NCI-H2107 treated with DMSO at 0.1 percent for 48 hours (cell line): ENCODE measurements at regions not wholly inside any gene's neighbourhood (a gene's known extent, or its start where the extent isn't known, plus 50 kb on each side); places are given as distances from the start of the nearest gene placed in this dataset.

ENCODE experiments used
- DNase-seq: peaks from one replicate; lab custom pipeline; 2025; ENCODE audit not compliant: unreplicated experiment; lab: John Stamatoyannopoulos, UW

DNA sequence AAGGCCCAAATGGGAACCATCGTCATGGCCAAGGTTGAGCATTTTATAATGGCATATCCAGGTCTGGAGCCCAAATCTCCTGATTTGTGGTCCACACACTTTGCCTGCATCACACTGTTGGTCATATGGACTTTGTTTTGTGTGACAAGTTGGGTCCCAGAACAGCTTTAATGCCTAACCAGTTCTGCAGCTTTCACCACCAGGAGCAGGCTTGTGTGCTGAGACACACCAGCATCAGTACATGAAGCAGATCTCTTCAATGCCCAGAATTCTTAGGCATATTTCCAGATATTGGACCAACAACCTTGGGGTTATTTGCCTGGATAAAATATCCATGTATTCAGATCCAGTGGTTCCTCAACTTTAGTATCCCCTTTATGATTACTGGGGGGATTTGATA, 371.3 kb downstream of the FBXW7 start:
- DNase-seq, result no peak

DNA sequence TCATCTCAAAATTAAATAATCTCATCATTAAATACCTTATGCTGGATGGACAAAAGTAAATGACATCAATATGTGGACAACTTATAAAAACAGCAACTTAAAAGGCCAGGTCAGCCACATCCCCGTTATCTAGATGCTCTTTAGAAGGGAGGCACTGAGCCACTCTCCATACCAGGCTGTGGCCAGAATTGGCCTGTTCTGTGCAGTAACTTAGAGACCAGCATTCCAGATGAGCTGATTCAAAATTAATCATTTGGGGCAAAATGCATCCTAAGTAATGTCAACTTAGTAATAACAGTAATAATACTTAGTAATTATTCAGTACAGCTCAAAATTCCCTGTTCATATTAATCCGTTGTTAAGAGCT, 373.6 kb downstream of the FBXW7 start:
- DNase-seq, result no peak

DNA sequence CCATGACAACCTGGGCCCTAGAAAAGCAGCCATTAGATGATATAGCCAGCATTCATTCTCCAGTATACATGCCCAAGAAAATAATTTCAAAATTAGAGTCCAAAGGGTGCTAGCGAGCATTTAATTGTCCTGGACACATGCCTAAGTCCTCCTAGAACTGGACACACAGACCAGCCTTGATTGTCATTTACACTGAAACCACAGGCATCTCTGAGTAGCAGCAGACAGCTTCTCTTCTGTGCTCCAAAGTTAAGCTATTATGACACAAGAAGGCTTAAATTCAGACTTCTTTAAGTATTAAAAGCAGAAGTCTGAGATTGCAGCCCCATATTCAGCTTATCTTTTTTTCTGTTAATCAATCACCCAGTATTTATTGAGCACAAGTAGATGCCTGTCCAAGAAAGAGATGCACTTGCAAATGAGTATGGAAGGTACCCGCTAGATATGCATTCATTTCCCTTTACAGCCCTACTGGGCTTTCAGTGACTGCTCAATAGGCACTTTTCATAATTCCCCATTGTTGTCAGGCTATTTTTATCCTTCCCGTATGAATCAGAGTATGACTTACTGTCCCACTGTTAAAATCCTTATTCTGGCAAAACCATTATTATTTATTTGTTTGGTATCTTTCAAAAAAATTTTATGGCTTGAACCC, 374.1 kb downstream of the FBXW7 start:
- no peak for DNase-seq

DNA sequence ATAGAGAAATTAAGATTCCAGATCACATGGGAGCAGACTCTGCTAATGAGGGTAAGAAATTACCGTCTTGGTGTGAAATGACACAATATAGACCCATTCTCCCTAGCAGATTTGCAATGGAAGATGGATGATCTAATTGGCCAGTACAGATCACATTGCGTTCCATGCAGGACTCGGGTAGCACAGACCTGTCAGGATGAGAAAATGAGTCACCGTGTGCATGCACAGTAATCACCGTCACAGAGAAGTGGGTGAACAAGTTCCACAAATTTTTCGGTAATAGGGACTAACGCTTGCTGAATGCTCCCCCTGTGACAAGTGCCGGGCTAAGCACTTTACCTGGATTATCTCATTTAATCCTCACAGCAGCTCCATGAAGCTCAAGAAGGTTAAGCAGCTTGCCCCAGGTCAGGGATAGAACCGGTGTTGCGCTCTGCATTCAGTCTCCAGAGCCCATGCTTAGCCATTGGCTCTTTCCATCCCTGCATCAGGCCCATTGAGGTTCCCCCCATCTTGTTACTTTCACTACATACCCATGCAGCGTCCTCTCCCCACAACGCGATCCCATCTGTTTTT, 375.6 kb downstream of the FBXW7 start:
- DNase-seq, result no peak

DNA sequence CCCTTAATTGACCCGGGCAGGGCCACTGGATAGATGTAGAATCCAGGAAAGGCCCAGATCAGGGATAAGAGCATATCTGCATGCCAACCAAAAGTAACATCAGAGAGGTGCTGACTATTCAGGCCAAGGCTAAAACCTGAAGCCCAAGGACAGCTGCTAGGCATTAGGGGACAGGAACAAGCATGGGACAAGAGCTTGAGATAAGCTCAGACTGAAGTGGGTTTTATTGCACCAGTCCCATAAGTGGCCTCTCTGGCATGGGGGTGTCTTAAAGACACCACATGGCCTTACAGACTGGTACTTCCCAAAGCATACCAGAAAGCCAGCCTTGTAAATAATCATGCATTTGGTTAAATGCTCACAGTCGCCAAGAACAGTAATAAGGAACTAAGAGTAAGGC, 376.1 kb downstream of the FBXW7 start:
- DNase-seq, result no peak

DNA sequence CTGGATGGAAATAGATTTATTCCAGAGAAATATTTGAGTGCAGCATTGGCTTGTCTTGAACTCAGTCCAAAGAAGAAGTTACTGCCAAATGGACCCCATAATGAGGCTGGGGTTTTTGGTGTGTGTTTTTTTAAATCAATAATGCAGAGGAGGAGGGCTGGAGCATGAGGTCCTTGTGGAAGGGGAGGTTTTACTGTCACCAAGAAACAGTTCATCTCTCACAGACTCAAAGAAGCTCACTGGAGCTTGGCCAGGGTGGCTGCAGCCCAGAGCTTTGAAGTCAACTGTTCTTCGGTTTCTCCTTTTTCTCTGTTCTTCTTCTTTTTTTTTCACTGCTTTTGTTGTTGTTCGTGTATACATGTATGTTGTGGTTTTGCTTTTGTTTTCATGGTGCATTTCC, 377.7 kb downstream of the FBXW7 start:
- DNase-seq, result no peak

GRCh38 chr4:152157629-152158028, 378.3 kb downstream of the FBXW7 start:
- DNase-seq, result no peak

DNA sequence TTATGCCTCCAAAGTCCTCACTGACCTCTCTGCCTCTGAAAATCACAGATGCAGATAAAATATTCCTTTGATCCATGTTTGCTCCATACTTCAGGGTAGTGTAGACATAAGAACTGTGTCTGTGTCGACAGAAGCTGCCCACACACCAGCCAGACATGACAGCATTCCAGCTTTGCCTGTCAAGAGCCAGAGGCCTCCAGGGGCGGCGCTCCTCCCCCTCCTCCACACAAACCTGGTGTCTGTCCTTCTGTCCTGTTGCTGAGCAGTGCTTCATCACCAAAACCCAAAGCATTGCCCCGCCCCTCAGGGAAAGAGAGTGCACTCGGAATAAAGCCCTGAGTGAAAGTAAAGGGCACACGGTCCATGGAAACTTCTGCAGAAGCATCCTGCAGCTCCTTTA, 379.4 kb downstream of the FBXW7 start:
- no peak for DNase-seq

DNA sequence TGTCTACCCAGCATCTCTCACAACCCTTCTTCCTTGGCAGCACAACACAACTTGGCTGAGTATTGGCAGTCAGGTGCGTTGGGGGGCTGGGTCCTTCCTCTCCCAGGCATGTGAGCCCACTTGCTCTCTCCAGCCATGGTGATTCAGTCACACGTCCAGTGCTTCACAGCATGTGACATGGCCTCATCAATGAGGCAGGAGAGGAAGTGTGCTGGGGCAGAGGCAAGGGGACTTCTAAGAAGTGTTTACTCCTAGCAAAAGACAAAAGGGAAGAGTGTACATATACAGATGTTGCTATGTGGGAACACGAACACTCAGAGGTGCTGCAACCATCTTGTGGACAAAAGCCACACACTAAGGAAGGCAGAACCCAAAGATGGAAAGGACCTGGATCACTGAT, 380.8 kb downstream of the FBXW7 start:
- DNase-seq, result no peak

- DNase-seq, result no peak
Measured at GRCh38 chr4:152154433-152154832, 381.5 kb downstream of the FBXW7 start.

- no peak for DNase-seq
Measured at GRCh38 chr4:152153476-152154270, 382.2 kb downstream of the FBXW7 start.

- DNase-seq, result no peak
Measured at GRCh38 chr4:152150214-152150613, 385.7 kb downstream of the FBXW7 start.

- DNase-seq, result no peak
Measured at GRCh38 chr4:152149745-152150144, 386.1 kb downstream of the FBXW7 start.

DNA sequence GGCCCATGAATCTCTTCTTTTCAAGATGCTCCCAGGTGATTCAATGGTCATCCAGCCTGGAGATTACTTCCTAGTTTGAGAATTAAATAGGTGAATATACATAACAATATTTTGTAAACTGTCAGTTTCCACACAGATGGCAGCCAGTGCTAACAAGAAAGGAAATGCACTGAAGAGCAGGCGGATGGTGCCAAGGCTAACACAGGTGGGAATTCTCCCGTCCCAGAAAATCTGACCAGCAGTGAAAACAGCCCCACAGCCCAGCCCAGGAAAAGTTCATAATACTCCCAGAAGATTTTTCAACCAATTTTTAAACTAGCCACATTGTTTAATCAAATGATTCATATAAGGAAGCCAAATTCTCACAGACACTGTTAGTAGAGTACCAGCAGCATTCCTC, 387.2 kb upstream of the GATB start:
- no peak for DNase-seq

DNA sequence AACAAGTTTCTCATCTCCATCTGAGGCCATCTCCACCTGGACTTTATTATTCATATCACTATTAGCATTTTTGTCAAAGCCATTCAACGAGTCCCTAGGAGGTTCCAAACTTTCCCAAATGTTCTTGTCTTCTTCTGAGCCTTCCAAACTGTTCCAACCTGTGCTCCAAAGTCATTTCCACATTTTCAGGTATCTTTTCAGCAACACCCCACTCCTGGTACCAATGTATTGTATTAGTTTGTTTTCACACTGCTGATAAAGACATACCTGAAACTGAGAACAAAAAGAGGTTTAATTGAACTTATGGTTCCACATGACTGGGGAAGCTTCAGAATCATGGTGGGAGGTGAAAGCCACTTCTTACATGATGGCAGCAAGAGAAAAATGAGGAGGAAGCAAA, 385.4 kb upstream of the GATB start:
- no peak for DNase-seq

- DNase-seq, result no peak
Measured at GRCh38 chr4:152143806-152144205, 383.0 kb upstream of the GATB start.

- DNase-seq, result no peak
Measured at GRCh38 chr4:152138451-152138850, 377.6 kb upstream of the GATB start.

GRCh38 chr4:152132776-152133175, 372.0 kb upstream of the GATB start:
- no peak for DNase-seq

DNA sequence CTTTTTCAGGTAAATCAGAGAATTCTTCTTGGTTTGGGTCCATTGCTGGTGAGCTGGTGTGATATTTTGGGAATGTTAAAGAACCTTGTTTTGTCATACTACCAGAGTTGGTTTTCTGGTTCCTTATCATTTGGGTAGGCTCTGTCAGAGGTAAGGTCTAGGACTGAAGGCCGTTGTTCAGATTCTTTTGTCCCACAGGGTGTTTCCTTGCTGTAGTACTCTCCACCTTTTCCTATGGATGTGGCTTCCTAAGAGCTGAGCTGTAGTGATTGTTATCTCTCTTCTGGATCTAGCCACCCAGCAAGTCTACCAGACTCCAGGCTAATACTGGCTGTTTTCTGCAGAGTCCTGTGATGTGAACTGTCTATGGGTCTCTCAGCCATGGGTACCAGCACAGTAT, 367.5 kb upstream of the GATB start:
- DNase-seq, result no peak

DNA sequence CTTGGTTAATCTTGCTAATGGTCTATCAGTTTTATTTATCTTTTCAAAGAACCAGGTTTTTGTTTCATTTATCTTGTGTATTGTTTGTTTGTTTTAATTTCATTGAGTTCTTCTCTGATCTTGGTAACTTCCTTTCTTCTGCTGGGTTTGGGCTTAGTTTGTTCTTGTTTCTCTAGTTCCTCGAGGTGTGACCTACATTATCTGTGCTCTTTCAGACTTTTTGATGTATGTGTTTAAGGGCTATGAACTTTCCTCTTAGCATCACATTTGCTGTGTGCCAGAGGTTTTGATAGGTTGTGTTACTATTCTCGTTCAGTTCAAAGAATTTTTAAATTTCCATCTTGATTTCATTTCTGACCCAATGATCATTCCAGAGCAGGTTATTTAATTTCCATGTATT, 365.4 kb upstream of the GATB start:
- no peak for DNase-seq

GRCh38 chr4:152118819-152119553, 358.2 kb upstream of the GATB start:
- no peak for DNase-seq
